ENCODE measurements at regions not wholly inside any gene's neighbourhood (a gene's known extent, or its start where the extent isn't known, plus 50 kb on each side); places are given as distances from the start of the nearest gene placed in this dataset.

- TF ChIP-seq CHD7 (IDR thresholded peaks at IDR 0.05; ENCODE audit: low read depth, low read length) (no peak), SMC3 (conservative IDR thresholded peaks at IDR 0.05; ENCODE audit: insufficient read depth, low read depth, low read length) (no peak), HMBOX1 (IDR thresholded peaks at IDR 0.05) (no peak), ZNF609 (CRISPR knock-in tag; IDR thresholded peaks at IDR 0.05; ENCODE audit: borderline replicate concordance) (no peak), GABPB1 (CRISPR knock-in tag; IDR thresholded peaks at IDR 0.05) (no peak), ZZZ3 (IDR thresholded peaks at IDR 0.05) (no peak), PRDM10 (IDR thresholded peaks at IDR 0.05; ENCODE audit: partially characterized antibody) (no peak)
These were observed 162.0 kb upstream of the PTCH1 start (continued) for GRCh38 chr9:95678759-95679158.

All from K562 (cell line).